Endothelial cell (in vitro differentiated cells): ENCODE measurements at regions not wholly inside any gene's neighbourhood (a gene's known extent, or its start where the extent isn't known, plus 50 kb on each side); places are given as distances from the start of the nearest gene placed in this dataset.
A peak's percentile ranks its signal among the peaks of the same experiment; 100 is the strongest.

Experiments used
- DNase-seq: peaks from one replicate; pipeline ENCODE4 v3.0.0; 2021; ENCODE audit warnings: low spot score
- H3K27ac Mint-ChIP-seq: one replicate; pipeline ENCODE4 v1.8.0; 2021; ENCODE audit warnings: mixed read lengths, inconsistent platforms; ENCODE audit not compliant: unreplicated experiment
- H3K27me3 Mint-ChIP-seq: one replicate; pipeline ENCODE4 v1.8.0; 2021; ENCODE audit warnings: mild to moderate bottlenecking, moderate library complexity, mixed read lengths, inconsistent platforms; ENCODE audit not compliant: unreplicated experiment
- H3K36me3 Mint-ChIP-seq: one replicate; pipeline ENCODE4 v1.8.0; 2021; ENCODE audit warnings: mild to moderate bottlenecking, low read depth, mixed read lengths, inconsistent platforms; ENCODE audit not compliant: unreplicated experiment
- H3K4me1 Mint-ChIP-seq: one replicate; pipeline ENCODE4 v1.8.0; 2021; ENCODE audit warnings: mild to moderate bottlenecking, mixed read lengths, inconsistent platforms; ENCODE audit not compliant: unreplicated experiment
- H3K4me3 Mint-ChIP-seq: one replicate; pipeline ENCODE4 v1.8.0; 2021; ENCODE audit warnings: mild to moderate bottlenecking, mixed read lengths, inconsistent platforms; ENCODE audit not compliant: unreplicated experiment
- H3K9me3 Mint-ChIP-seq: one replicate; pipeline ENCODE4 v1.8.0; 2021; ENCODE audit warnings: mixed read lengths, inconsistent platforms; ENCODE audit not compliant: unreplicated experiment
- CTCF ChIP-seq: fragments of 200-600 bp; sonication (generic); IDR thresholded peaks from one replicate; pipeline ENCODE4 v1.5.0; 2021; ENCODE audit warnings: antibody characterized with exemption; ENCODE audit not compliant: unreplicated experiment

- no peak for TF ChIP-seq CTCF
- no peaks in the 10 kb centered on the region for H3K36me3 Mint-ChIP-seq
- no peaks in the 10 kb centered on the region for H3K27me3 Mint-ChIP-seq
- H3K9me3 Mint-ChIP-seq, result no peaks in the 10 kb centered on the region
- H3K27ac Mint-ChIP-seq, result no peak overlapping the region
- DNase-seq, result no peak
- H3K4me3 Mint-ChIP-seq, result no peak overlapping the region
- peaks cover 25% of the 10 kb centered on the region for H3K4me1 Mint-ChIP-seq
These were observed 174.7 kb downstream of the DLEU7 start for GRCh38 chr13:50668691-50669271.

GRCh38 chr13:50670272-50670671 is 173.2 kb downstream of the DLEU7 start:
- peaks cover 28% of the 10 kb centered on the region for H3K4me1 Mint-ChIP-seq
- DNase-seq, result no peak
- no peaks in the 10 kb centered on the region for H3K36me3 Mint-ChIP-seq
- no peak for TF ChIP-seq CTCF
- H3K9me3 Mint-ChIP-seq, result no peaks in the 10 kb centered on the region
- peaks cover 2% of the 10 kb centered on the region for H3K27me3 Mint-ChIP-seq
- H3K27ac Mint-ChIP-seq, result no peak overlapping the region
- H3K4me3 Mint-ChIP-seq, result no peak overlapping the region

GRCh38 chr13:50670847-50671496 is 172.5 kb downstream of the DLEU7 start:
- Mint-ChIP-seq H3K36me3 (no peaks in the 10 kb centered on the region), H3K27ac (peak overlapping the region; percentile 90), H3K4me3 (no peak overlapping the region), H3K9me3 (no peaks in the 10 kb centered on the region), H3K27me3 (peaks cover 2% of the 10 kb centered on the region), H3K4me1 (peaks cover 33% of the 10 kb centered on the region)
- no peak for TF ChIP-seq CTCF
- no peak for DNase-seq

GRCh38 chr13:50671497-50671850 is 172.0 kb downstream of the DLEU7 start:
- Mint-ChIP-seq H3K9me3 (no peaks in the 10 kb centered on the region), H3K4me1 (peaks cover 38% of the 10 kb centered on the region), H3K27me3 (peaks cover 2% of the 10 kb centered on the region), H3K4me3 (no peak overlapping the region), H3K36me3 (no peaks in the 10 kb centered on the region), H3K27ac (peak overlapping the region; percentile 90)
- DNase-seq, result no peak
- TF ChIP-seq CTCF, result no peak

- H3K4me3 Mint-ChIP-seq, result no peak overlapping the region
- no peak overlapping the region for H3K27ac Mint-ChIP-seq
- H3K27me3 Mint-ChIP-seq, result peaks cover 2% of the 10 kb centered on the region
- no peak for DNase-seq
- no peaks in the 10 kb centered on the region for H3K36me3 Mint-ChIP-seq
- no peaks in the 10 kb centered on the region for H3K9me3 Mint-ChIP-seq
- peaks cover 43% of the 10 kb centered on the region for H3K4me1 Mint-ChIP-seq
- TF ChIP-seq CTCF, result no peak
These were observed 171.5 kb downstream of the DLEU7 start for GRCh38 chr13:50672025-50672424.
